Glomerular visceral epithelial cell (primary cell): ENCODE measurements at regions not wholly inside any gene's neighbourhood (a gene's known extent, or its start where the extent isn't known, plus 50 kb on each side); places are given as distances from the start of the nearest gene placed in this dataset.

Experiments
- DNase-seq: peaks from one replicate; pipeline ENCODE4 v3.0.0-alpha.2; 2016; ENCODE audit errors: extremely low spot score

GRCh38 chr12:46131732-46132469 lies 136.9 kb downstream of the SLC38A1 start:
- DNase-seq, result peak; percentile 2

- DNase-seq, result no peak
These were observed 137.3 kb upstream of the SCAF11 start for GRCh38 chr12:46127656-46128055.

- no peak for DNase-seq
These were observed 135.8 kb upstream of the SCAF11 start for GRCh38 chr12:46126050-46126727.

GRCh38 chr12:46124848-46125619 lies 134.7 kb upstream of the SCAF11 start:
- peak; percentile 71 for DNase-seq

- DNase-seq, result peak; percentile 2
These were observed 133.9 kb upstream of the SCAF11 start for GRCh38 chr12:46124132-46124847.

- no peak for DNase-seq
These were observed 122.0 kb upstream of the SCAF11 start for GRCh38 chr12:46112364-46112763.

- DNase-seq, result no peak
These were observed 121.3 kb upstream of the SCAF11 start for GRCh38 chr12:46111715-46112114.

- no peak for DNase-seq
These were observed 120.7 kb upstream of the SCAF11 start for GRCh38 chr12:46110928-46111699.

GRCh38 chr12:46110223-46110611 lies 119.8 kb upstream of the SCAF11 start:
- no peak for DNase-seq

- DNase-seq, result no peak
These were observed 119.2 kb upstream of the SCAF11 start for GRCh38 chr12:46109343-46110222.

GRCh38 chr12:46108721-46109120 lies 118.3 kb upstream of the SCAF11 start:
- no peak for DNase-seq

GRCh38 chr12:46107591-46107990 lies 117.2 kb upstream of the SCAF11 start:
- no peak for DNase-seq

GRCh38 chr12:46105735-46106134 lies 115.4 kb upstream of the SCAF11 start:
- DNase-seq, result no peak

- no peak for DNase-seq
These were observed 113.4 kb upstream of the SCAF11 start for GRCh38 chr12:46103559-46104383.

- DNase-seq, result peak; percentile 66
These were observed 111.1 kb upstream of the SCAF11 start for GRCh38 chr12:46101485-46101869.

- peak; percentile 60 for DNase-seq
These were observed 110.4 kb upstream of the SCAF11 start for GRCh38 chr12:46100551-46101484.

GRCh38 chr12:46089414-46090162 lies 99.2 kb upstream of the SCAF11 start:
- DNase-seq, result no peak
